CD8-positive, alpha-beta memory T cell (primary cell): ENCODE measurements at regions not wholly inside any gene's neighbourhood (a gene's known extent, or its start where the extent isn't known, plus 50 kb on each side); places are given as distances from the start of the nearest gene placed in this dataset.

Experiments
- CTCF ChIA-PET: fragments of 350-600 bp; sonication (Branson Sonifier 250); formaldehyde crosslinking; loops from one replicate; lab custom pipeline; 2021; ENCODE audit warnings: antibody characterized with exemption; lab: Charles Lee
- POLR2A ChIA-PET: fragments of 350-600 bp; sonication (Branson Sonifier 250); formaldehyde crosslinking; loops from one replicate; lab custom pipeline; 2021; ENCODE audit warnings: antibody characterized with exemption; lab: Charles Lee
- DNase-seq, 5 donors: peaks; one replicate each; pipeline versions ENCODE4 v3.0.0 to v3.0.0-alpha.2; 2020 to 2022; ENCODE audit warnings: mixed read lengths in 1 of 5
- H3K27ac ChIP-seq: one replicate; pipeline ENCODE4 v1.7.0; 2013; ENCODE audit warnings: low read depth, mild to moderate bottlenecking, low read length, moderate library complexity
- H3K27me3 ChIP-seq: 2 replicates; pipeline ENCODE4 v1.7.0; 2013; ENCODE audit warnings: low read length, mild to moderate bottlenecking; ENCODE audit not compliant: insufficient read depth, poor library complexity, severe bottlenecking
- H3K36me3 ChIP-seq: 2 replicates; pipeline ENCODE4 v1.7.0; 2013; ENCODE audit warnings: mild to moderate bottlenecking, low read length, moderate library complexity; ENCODE audit not compliant: insufficient read depth
- H3K4me1 ChIP-seq: 2 replicates; pipeline ENCODE4 v1.7.0; 2013; ENCODE audit warnings: mild to moderate bottlenecking, low read length, moderate library complexity; ENCODE audit not compliant: insufficient read depth
- H3K4me3 ChIP-seq: 2 replicates; pipeline ENCODE4 v1.7.0; 2013; ENCODE audit warnings: mild to moderate bottlenecking, low read length
- H3K9me3 ChIP-seq: 2 replicates; pipeline ENCODE4 v1.7.0; 2013; ENCODE audit warnings: mild to moderate bottlenecking, low read length
- H3K27ac Mint-ChIP-seq, 8 donors: one replicate each; pipeline ENCODE4 v1.8.0; 2020 to 2021; ENCODE audit warnings: mixed read lengths in 8 of 8, mild to moderate bottlenecking in 6 of 8, inconsistent platforms in 3 of 8, moderate library complexity in 3 of 8
- H3K27me3 Mint-ChIP-seq, 2 donors: one replicate each; pipeline ENCODE4 v1.8.0; 2020 to 2021; ENCODE audit warnings: mixed read lengths in 2 of 2, mild to moderate bottlenecking in 1 of 2, moderate library complexity in 1 of 2
- H3K36me3 Mint-ChIP-seq, 3 donors: one replicate each; pipeline ENCODE4 v1.8.0; 2020 to 2021; ENCODE audit warnings: mixed read lengths in 3 of 3, inconsistent platforms in 1 of 3, mild to moderate bottlenecking in 1 of 3
- H3K4me1 Mint-ChIP-seq, 3 donors: one replicate each; pipeline ENCODE4 v1.8.0; 2020 to 2021; ENCODE audit warnings: mixed read lengths in 3 of 3, inconsistent platforms in 1 of 3, mild to moderate bottlenecking in 1 of 3
- H3K4me3 Mint-ChIP-seq, 7 donors: one replicate each; pipeline ENCODE4 v1.8.0; 2020 to 2021; ENCODE audit warnings: mixed read lengths in 7 of 7, mild to moderate bottlenecking in 6 of 7, moderate library complexity in 4 of 7, inconsistent platforms in 2 of 7
- H3K9me3 Mint-ChIP-seq, 5 donors: one replicate each; pipeline ENCODE4 v1.8.0; 2020 to 2022; ENCODE audit warnings: mixed read lengths in 5 of 5, mild to moderate bottlenecking in 3 of 5, moderate library complexity in 2 of 5, inconsistent platforms in 1 of 5

- H3K4me3 ChIP-seq: no peak overlapping the region
- ChIA-PET POLR2A (no interaction called here), CTCF (no interaction called here)
- Mint-ChIP-seq H3K27ac (no peak overlapping the region), H3K27me3 (peaks cover 0 to 6% of the 10 kb centered on the region in 2 donors), H3K4me1 (peaks cover 0 to 5% (median 0%) of the 10 kb centered on the region in 3 donors), H3K36me3 (no peaks in the 10 kb centered on the region), H3K9me3 (no peaks in the 10 kb centered on the region), H3K4me3 (no peak overlapping the region)
- H3K27me3 ChIP-seq: no peaks in the 10 kb centered on the region
- no peaks in the 10 kb centered on the region for H3K9me3 ChIP-seq
- H3K4me1 ChIP-seq: peaks cover 26% of the 10 kb centered on the region
- no peaks in the 10 kb centered on the region for H3K36me3 ChIP-seq
- no peak overlapping the region for H3K27ac ChIP-seq
- DNase-seq: no peak
These were observed 199.7 kb upstream of the GPR101 start for GRCh38 chrX:137233478-137233877.

GRCh38 chrX:137227151-137227550 is 193.4 kb upstream of the GPR101 start:
- Histone ChIP-seq H3K27me3 (no peaks in the 10 kb centered on the region), H3K4me3 (no peak overlapping the region), H3K4me1 (no peaks in the 10 kb centered on the region), H3K27ac (no peak overlapping the region), H3K36me3 (no peaks in the 10 kb centered on the region), H3K9me3 (no peaks in the 10 kb centered on the region)
- Mint-ChIP-seq H3K9me3 (peaks cover 0 to 6% (median 2%) of the 10 kb centered on the region in 5 donors), H3K36me3 (no peaks in the 10 kb centered on the region), H3K27ac (no peak overlapping the region), H3K27me3 (peaks cover 3 to 5% of the 10 kb centered on the region in 2 donors), H3K4me1 (no peaks in the 10 kb centered on the region), H3K4me3 (no peak overlapping the region)
- POLR2A ChIA-PET: no interaction called here
- CTCF ChIA-PET: no interaction called here
- no peak for DNase-seq

DNA sequence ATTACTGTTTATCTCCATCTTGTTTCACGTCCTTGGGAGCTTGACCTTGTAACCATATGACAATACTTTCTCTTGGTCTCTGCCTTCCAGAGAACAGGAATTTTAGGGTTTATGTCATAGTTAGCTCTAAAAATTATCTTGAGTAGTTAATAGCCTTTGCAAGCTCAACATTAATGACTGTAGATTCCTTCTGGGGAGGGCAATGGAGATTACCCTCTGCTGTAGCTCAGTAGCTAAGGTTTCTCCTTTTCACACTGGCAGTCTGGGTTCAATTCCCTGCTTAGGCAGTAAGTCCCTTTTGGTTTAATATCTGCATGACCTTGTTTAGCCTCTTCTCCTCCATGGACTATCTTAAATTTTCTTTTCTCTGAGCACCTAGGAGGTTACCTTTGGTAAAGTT is 181.7 kb upstream of the GPR101 start:
- H3K9me3 Mint-ChIP-seq: no peaks in the 10 kb centered on the region
- Histone ChIP-seq H3K27me3 (no peaks in the 10 kb centered on the region), H3K36me3 (no peaks in the 10 kb centered on the region), H3K4me3 (no peak overlapping the region), H3K4me1 (no peaks in the 10 kb centered on the region), H3K27ac (no peak overlapping the region), H3K9me3 (no peaks in the 10 kb centered on the region)
- no peak overlapping the region for H3K27ac Mint-ChIP-seq
- peaks cover 0 to 6% of the 10 kb centered on the region in 2 donors for H3K27me3 Mint-ChIP-seq
- POLR2A ChIA-PET: no interaction called here
- H3K4me1 Mint-ChIP-seq: no peaks in the 10 kb centered on the region
- CTCF ChIA-PET: no interaction called here
- no peak for DNase-seq
- H3K4me3 Mint-ChIP-seq: no peak overlapping the region
- no peaks in the 10 kb centered on the region for H3K36me3 Mint-ChIP-seq

DNA sequence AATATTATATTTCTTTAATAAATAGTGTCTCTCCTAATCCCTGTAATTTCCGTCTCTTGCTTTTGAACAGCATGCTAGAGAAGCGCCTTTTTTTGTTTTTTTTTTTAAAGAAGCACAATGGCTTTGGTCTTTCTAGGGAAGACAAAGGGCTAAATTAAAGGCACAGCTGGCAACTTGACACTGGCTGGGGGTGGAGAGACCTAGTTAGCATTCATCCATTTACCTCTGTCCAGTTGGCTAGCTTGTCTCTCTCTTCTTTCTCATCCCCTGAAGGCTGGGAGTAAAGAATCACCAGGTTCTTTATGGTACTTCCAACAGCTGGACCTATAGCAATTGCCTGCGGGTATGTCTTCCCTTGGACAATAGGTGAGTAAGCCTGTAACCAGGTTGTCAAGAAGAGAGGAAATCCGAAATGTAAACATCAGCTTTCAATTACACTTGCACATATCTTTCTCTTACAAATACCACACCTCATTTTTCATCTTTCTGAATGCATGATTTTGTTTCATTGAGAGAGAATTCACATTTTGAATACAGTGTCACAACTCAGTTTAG is 178.4 kb upstream of the GPR101 start:
- H3K9me3 ChIP-seq: no peaks in the 10 kb centered on the region
- H3K9me3 Mint-ChIP-seq: no peaks in the 10 kb centered on the region
- H3K4me3 Mint-ChIP-seq: no peak overlapping the region
- no peak overlapping the region for H3K27ac Mint-ChIP-seq
- no peaks in the 10 kb centered on the region for H3K4me1 Mint-ChIP-seq
- H3K27me3 ChIP-seq: no peaks in the 10 kb centered on the region
- no peak overlapping the region for H3K4me3 ChIP-seq
- no peaks in the 10 kb centered on the region for H3K36me3 Mint-ChIP-seq
- ChIA-PET POLR2A (no interaction called here), CTCF (no interaction called here)
- no peak overlapping the region for H3K27ac ChIP-seq
- H3K4me1 ChIP-seq: no peaks in the 10 kb centered on the region
- H3K36me3 ChIP-seq: no peaks in the 10 kb centered on the region
- DNase-seq: no peak
- H3K27me3 Mint-ChIP-seq: peaks cover 1 to 5% of the 10 kb centered on the region in 2 donors

DNA sequence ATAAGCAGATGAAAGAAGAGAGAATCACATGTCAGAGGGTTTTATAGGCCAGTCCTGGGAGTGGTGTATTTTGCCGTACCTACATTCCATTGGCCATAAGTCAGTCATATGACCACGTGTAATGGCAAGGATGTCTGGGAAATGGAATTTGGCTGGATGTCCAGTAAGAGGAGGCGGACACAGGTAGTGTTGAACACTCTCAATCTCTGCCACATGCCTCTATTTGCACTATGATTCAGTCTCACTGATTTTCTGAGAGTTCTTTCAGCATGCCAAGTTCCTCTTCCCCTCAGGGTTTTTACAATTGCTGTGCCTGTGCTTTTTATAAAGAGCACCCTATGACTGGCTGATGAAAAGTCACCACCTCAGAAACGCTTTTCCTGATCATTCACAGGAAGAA is 164.2 kb upstream of the GPR101 start:
- ChIA-PET POLR2A (no interaction called here), CTCF (no interaction called here)
- H3K4me1 Mint-ChIP-seq: no peaks in the 10 kb centered on the region
- Histone ChIP-seq H3K36me3 (no peaks in the 10 kb centered on the region), H3K4me3 (no peak overlapping the region), H3K9me3 (no peaks in the 10 kb centered on the region), H3K4me1 (no peaks in the 10 kb centered on the region), H3K27me3 (no peaks in the 10 kb centered on the region), H3K27ac (no peak overlapping the region)
- H3K27ac Mint-ChIP-seq: no peak overlapping the region
- H3K27me3 Mint-ChIP-seq: peaks cover 5 to 13% of the 10 kb centered on the region in 2 donors
- peaks cover 0 to 2% (median 0%) of the 10 kb centered on the region in 5 donors for H3K9me3 Mint-ChIP-seq
- H3K4me3 Mint-ChIP-seq: no peak overlapping the region
- no peak for DNase-seq
- no peaks in the 10 kb centered on the region for H3K36me3 Mint-ChIP-seq

DNA sequence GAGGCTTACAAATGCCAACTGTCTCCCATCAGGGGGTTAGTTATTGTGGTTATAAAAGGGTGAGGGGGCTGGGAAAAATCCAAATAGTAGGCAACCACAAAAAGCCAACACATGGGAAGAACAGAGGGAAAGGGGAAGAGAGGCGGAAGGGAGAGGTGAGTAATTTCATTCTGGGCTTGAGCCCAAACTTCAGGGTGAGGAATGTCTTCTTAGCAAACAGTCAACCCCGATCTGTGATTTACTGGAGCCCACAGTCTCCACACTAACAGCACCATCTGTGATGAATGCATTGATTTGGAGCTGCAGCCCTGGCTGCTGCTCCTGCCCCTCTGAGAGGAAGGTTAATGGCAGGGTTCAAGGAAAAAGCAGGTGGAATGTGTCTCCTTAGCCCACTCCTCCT is 162.2 kb upstream of the GPR101 start:
- no peak for DNase-seq
- H3K4me3 Mint-ChIP-seq: no peak overlapping the region
- no peaks in the 10 kb centered on the region for H3K36me3 Mint-ChIP-seq
- Histone ChIP-seq H3K4me3 (no peak overlapping the region), H3K9me3 (no peaks in the 10 kb centered on the region), H3K27me3 (no peaks in the 10 kb centered on the region), H3K27ac (no peak overlapping the region), H3K36me3 (no peaks in the 10 kb centered on the region), H3K4me1 (no peaks in the 10 kb centered on the region)
- ChIA-PET CTCF (interaction anchor here (1.6 kb wide), 1 partner anchor 14 kb away, joined by 3 read pairs; no protein-coding TSS in a partner anchor), POLR2A (no interaction called here)
- no peaks in the 10 kb centered on the region for H3K4me1 Mint-ChIP-seq
- no peaks in the 10 kb centered on the region for H3K9me3 Mint-ChIP-seq
- H3K27me3 Mint-ChIP-seq: peaks cover 5 to 13% of the 10 kb centered on the region in 2 donors
- H3K27ac Mint-ChIP-seq: no peak overlapping the region

DNA sequence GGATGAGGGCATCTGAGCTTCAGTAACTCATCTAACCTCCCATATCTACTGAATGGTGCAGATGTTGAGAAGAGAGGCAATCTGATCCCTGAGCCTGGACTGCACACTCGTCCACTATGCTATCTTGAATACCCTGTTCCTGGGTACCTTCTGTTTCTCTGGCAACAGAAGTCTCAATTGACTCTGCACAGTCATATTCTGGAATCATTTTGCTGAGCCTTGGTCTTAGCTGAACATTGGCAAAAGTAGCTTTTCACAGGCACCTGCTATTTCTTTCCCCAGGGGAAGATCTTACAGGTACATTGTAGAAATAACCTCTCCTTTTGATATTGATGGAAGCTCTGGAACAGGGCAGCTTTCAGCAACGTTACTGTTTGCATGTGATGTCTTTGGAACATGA is 161.5 kb upstream of the GPR101 start:
- H3K36me3 Mint-ChIP-seq: no peaks in the 10 kb centered on the region
- H3K4me3 Mint-ChIP-seq: no peak overlapping the region
- Histone ChIP-seq H3K36me3 (no peaks in the 10 kb centered on the region), H3K4me1 (no peaks in the 10 kb centered on the region), H3K27ac (no peak overlapping the region), H3K9me3 (no peaks in the 10 kb centered on the region), H3K4me3 (no peak overlapping the region), H3K27me3 (no peaks in the 10 kb centered on the region)
- DNase-seq: no peak
- no peaks in the 10 kb centered on the region for H3K9me3 Mint-ChIP-seq
- CTCF ChIA-PET: no interaction called here
- POLR2A ChIA-PET: no interaction called here
- H3K27me3 Mint-ChIP-seq: peaks cover 5 to 13% of the 10 kb centered on the region in 2 donors
- H3K4me1 Mint-ChIP-seq: no peaks in the 10 kb centered on the region
- H3K27ac Mint-ChIP-seq: no peak overlapping the region

DNA sequence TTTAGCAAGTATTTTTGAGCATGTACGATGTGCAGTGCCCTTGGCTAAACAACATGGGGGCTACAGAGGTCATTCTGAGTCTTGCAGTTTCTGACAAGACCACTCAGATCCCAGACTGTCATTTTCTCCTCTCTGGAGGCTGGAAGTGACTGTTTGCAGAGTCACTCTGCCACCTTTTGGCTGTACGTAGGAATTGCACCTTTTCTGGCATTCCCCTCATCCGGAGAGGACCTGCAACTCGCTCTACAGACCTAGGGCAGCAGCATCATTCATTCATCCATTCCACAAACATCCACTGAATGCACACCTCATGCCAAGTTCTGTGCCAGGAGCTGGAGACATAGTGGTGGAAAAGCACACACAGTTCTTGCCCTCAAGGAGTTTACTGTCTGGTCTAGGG is 160.4 kb upstream of the GPR101 start:
- H3K9me3 Mint-ChIP-seq: no peaks in the 10 kb centered on the region
- H3K9me3 ChIP-seq: no peaks in the 10 kb centered on the region
- H3K4me3 ChIP-seq: no peak overlapping the region
- H3K36me3 Mint-ChIP-seq: no peaks in the 10 kb centered on the region
- H3K27ac ChIP-seq: no peak overlapping the region
- no peaks in the 10 kb centered on the region for H3K4me1 ChIP-seq
- no peak overlapping the region for H3K27ac Mint-ChIP-seq
- ChIA-PET POLR2A (no interaction called here), CTCF (no interaction called here)
- H3K27me3 Mint-ChIP-seq: peaks cover 5 to 13% of the 10 kb centered on the region in 2 donors
- no peaks in the 10 kb centered on the region for H3K4me1 Mint-ChIP-seq
- no peaks in the 10 kb centered on the region for H3K36me3 ChIP-seq
- DNase-seq: peak in 1 of 5 donors; percentile 3
- no peak overlapping the region for H3K4me3 Mint-ChIP-seq
- H3K27me3 ChIP-seq: no peaks in the 10 kb centered on the region
